Neural cell (in vitro differentiated cells): ENCODE measurements at regions not wholly inside any gene's neighbourhood (a gene's known extent, or its start where the extent isn't known, plus 50 kb on each side); places are given as distances from the start of the nearest gene placed in this dataset.

ENCODE experiments used
- H2AFZ ChIP-seq: fragments of 200-600, 300-800 bp; sonication (generic), shearing (Covaris generic); 2 replicates; pipeline ENCODE4 v1.6.0; 2014; ENCODE audit warnings: low read depth, mild to moderate bottlenecking, antibody characterized with exemption, low read length, moderate library complexity
- H3F3A ChIP-seq: fragments of 200-600 bp; shearing (Covaris generic); 2 replicates; pipeline ENCODE4 v1.6.1; 2016; ENCODE audit warnings: mild to moderate bottlenecking, moderate library complexity, mixed read lengths, antibody characterized with exemption, low read length; ENCODE audit not compliant: insufficient read depth, poor library complexity, severe bottlenecking
- H3K27ac ChIP-seq: fragments of 200-600, 300-800 bp; sonication (generic), shearing (Covaris generic); 2 replicates; pipeline ENCODE4 v1.5.1; 2014; ENCODE audit warnings: mild to moderate bottlenecking, low read length, moderate library complexity
- H3K27me3 ChIP-seq: fragments of 300-800, 200-600 bp; sonication (generic), shearing (Covaris generic); 2 replicates; pipeline ENCODE4 v1.6.0; 2014; ENCODE audit warnings: mild to moderate bottlenecking, low read depth, low read length, moderate library complexity; ENCODE audit not compliant: insufficient read depth
- H3K36me3 ChIP-seq: fragments of 300-800, 200-600 bp; sonication (generic), shearing (Covaris generic); 2 replicates; pipeline ENCODE4 v1.5.1; 2014; ENCODE audit warnings: mild to moderate bottlenecking, antibody characterized with exemption, low read length, moderate library complexity; ENCODE audit not compliant: insufficient read depth
- H3K4me2 ChIP-seq: fragments of 300-800, 200-600 bp; sonication (generic), shearing (Covaris generic); 2 replicates; pipeline ENCODE4 v1.6.0; 2014; ENCODE audit warnings: mild to moderate bottlenecking, low read length
- H3K4me3 ChIP-seq: fragments of 300-800, 200-600 bp; sonication (generic), shearing (Covaris generic); 2 replicates; pipeline ENCODE4 v1.5.1; 2014; ENCODE audit warnings: mild to moderate bottlenecking, low read length, moderate library complexity
- H3K79me2 ChIP-seq: fragments of 200-600 bp; shearing (Covaris generic); replicated peaks from 2 replicates; pipeline ENCODE4 v1.6.0; 2014; ENCODE audit warnings: mild to moderate bottlenecking, low read length, moderate library complexity; ENCODE audit not compliant: insufficient read depth
- H3K9ac ChIP-seq: fragments of 300-800, 200-600 bp; sonication (generic), shearing (Covaris generic); 2 replicates; pipeline ENCODE4 v1.6.1; 2016; ENCODE audit warnings: mild to moderate bottlenecking, low read length, mixed read lengths
- H3K9me2 ChIP-seq: fragments of 200-600 bp; shearing (Covaris generic); 2 replicates; pipeline ENCODE4 v1.6.1; 2016; ENCODE audit warnings: mild to moderate bottlenecking, low read length, mixed read lengths; ENCODE audit not compliant: insufficient read depth
- H3K9me3 ChIP-seq: fragments of 200-600, 300-800 bp; sonication (generic), shearing (Covaris generic); 2 replicates; pipeline ENCODE4 v1.6.1; 2016; ENCODE audit warnings: mild to moderate bottlenecking, mixed run types, low read length, moderate library complexity, mixed read lengths
- H4K20me1 ChIP-seq: fragments of 200-600 bp; shearing (Covaris generic); 2 replicates; pipeline ENCODE4 v1.6.1; 2016; ENCODE audit warnings: mild to moderate bottlenecking, mixed run types; ENCODE audit not compliant: insufficient read depth
- EP300 ChIP-seq: fragments of 450-650 bp; conservative IDR thresholded peaks from 2 replicates; pipeline ENCODE4 v1.6.1; 2014; ENCODE audit warnings: antibody characterized with exemption, mild to moderate bottlenecking, moderate library complexity; ENCODE audit not compliant: poor library complexity, severe bottlenecking
- EZH2 ChIP-seq: fragments of 200-600, 300-800 bp; shearing (Covaris generic), sonication (generic); IDR thresholded peaks from 2 replicates; pipeline ENCODE4 v1.6.1; 2014; ENCODE audit warnings: antibody characterized with exemption, low read length, borderline replicate concordance, mild to moderate bottlenecking; ENCODE audit not compliant: insufficient read depth, poor library complexity, severe bottlenecking
- MXI1 ChIP-seq: fragments of 450-650 bp; conservative IDR thresholded peaks from 2 replicates; pipeline ENCODE4 v1.6.1; 2014; ENCODE audit warnings: antibody characterized with exemption, mild to moderate bottlenecking; ENCODE audit not compliant: poor library complexity, severe bottlenecking
- POLR2AphosphoS5 ChIP-seq: IDR thresholded peaks from 2 replicates; pipeline ENCODE4 v1.6.1; 2012
- RAD21 ChIP-seq: fragments of 450-650 bp; conservative IDR thresholded peaks from 2 replicates; pipeline ENCODE4 v1.6.1; 2014; ENCODE audit warnings: antibody characterized with exemption, mild to moderate bottlenecking, moderate library complexity
- SMC3 ChIP-seq: fragments of 450-650 bp; conservative IDR thresholded peaks from 2 replicates; pipeline ENCODE4 v1.6.1; 2014; ENCODE audit warnings: antibody characterized with exemption, mild to moderate bottlenecking, moderate library complexity; ENCODE audit not compliant: poor library complexity
- TAF1 ChIP-seq: IDR thresholded peaks from 2 replicates; pipeline ENCODE4 v1.6.1; 2012; ENCODE audit warnings: low read depth
- TF ChIP-seq, protein P1 (sequence below): IDR thresholded peaks from 2 replicates; pipeline ENCODE4 v1.6.1; 2012; ENCODE audit warnings: borderline replicate concordance
- TF ChIP-seq, protein P2 (sequence below): fragments of 450-650 bp; IDR thresholded peaks from 2 replicates; pipeline ENCODE4 v1.5.1; 2014; ENCODE audit warnings: antibody characterized with exemption, mild to moderate bottlenecking, moderate library complexity; ENCODE audit not compliant: poor library complexity, severe bottlenecking

DNA sequence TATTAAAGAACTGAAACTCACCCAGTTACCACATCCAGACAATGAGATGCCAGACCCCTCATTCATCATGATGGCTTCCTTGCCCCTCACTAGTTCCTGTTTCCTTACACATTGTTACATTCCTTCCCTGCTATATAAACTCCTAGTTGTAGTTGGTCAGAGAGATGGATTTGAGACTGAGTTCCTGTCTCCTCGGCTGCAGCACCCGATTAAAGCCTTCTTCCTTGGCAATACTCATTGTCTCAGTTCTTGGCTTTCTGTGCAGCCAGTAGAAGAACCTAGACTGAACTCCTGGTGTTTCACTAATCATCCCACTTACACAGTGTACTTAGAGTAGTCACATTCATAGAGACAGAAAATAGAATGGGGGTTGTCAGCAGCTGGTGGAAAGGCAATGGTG is 324.7 kb downstream of the TRIML1 start:
- no peaks in the 10 kb centered on the region for H4K20me1 ChIP-seq
- H3K9ac ChIP-seq: no peak overlapping the region
- no peaks in the 10 kb centered on the region for H3K27me3 ChIP-seq
- no peaks in the 10 kb centered on the region for H3K9me3 ChIP-seq
- no peak overlapping the region for H3K27ac ChIP-seq
- no peak overlapping the region for H2AFZ ChIP-seq
- no peak overlapping the region for H3K4me3 ChIP-seq
- TF ChIP-seq, protein P1, sequence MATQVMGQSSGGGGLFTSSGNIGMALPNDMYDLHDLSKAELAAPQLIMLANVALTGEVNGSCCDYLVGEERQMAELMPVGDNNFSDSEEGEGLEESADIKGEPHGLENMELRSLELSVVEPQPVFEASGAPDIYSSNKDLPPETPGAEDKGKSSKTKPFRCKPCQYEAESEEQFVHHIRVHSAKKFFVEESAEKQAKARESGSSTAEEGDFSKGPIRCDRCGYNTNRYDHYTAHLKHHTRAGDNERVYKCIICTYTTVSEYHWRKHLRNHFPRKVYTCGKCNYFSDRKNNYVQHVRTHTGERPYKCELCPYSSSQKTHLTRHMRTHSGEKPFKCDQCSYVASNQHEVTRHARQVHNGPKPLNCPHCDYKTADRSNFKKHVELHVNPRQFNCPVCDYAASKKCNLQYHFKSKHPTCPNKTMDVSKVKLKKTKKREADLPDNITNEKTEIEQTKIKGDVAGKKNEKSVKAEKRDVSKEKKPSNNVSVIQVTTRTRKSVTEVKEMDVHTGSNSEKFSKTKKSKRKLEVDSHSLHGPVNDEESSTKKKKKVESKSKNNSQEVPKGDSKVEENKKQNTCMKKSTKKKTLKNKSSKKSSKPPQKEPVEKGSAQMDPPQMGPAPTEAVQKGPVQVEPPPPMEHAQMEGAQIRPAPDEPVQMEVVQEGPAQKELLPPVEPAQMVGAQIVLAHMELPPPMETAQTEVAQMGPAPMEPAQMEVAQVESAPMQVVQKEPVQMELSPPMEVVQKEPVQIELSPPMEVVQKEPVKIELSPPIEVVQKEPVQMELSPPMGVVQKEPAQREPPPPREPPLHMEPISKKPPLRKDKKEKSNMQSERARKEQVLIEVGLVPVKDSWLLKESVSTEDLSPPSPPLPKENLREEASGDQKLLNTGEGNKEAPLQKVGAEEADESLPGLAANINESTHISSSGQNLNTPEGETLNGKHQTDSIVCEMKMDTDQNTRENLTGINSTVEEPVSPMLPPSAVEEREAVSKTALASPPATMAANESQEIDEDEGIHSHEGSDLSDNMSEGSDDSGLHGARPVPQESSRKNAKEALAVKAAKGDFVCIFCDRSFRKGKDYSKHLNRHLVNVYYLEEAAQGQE: no peak
- TF ChIP-seq MXI1 (no peak), SMC3 (no peak), TAF1 (no peak), RAD21 (no peak)
- TF ChIP-seq, protein P2, sequence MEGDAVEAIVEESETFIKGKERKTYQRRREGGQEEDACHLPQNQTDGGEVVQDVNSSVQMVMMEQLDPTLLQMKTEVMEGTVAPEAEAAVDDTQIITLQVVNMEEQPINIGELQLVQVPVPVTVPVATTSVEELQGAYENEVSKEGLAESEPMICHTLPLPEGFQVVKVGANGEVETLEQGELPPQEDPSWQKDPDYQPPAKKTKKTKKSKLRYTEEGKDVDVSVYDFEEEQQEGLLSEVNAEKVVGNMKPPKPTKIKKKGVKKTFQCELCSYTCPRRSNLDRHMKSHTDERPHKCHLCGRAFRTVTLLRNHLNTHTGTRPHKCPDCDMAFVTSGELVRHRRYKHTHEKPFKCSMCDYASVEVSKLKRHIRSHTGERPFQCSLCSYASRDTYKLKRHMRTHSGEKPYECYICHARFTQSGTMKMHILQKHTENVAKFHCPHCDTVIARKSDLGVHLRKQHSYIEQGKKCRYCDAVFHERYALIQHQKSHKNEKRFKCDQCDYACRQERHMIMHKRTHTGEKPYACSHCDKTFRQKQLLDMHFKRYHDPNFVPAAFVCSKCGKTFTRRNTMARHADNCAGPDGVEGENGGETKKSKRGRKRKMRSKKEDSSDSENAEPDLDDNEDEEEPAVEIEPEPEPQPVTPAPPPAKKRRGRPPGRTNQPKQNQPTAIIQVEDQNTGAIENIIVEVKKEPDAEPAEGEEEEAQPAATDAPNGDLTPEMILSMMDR: no peak
- H3K4me2 ChIP-seq: no peak overlapping the region
- no peaks in the 10 kb centered on the region for H3K36me3 ChIP-seq
- no peaks in the 10 kb centered on the region for H3F3A ChIP-seq
- H3K9me2 ChIP-seq: no peaks in the 10 kb centered on the region
- no peaks in the 10 kb centered on the region for H3K79me2 ChIP-seq

DNA sequence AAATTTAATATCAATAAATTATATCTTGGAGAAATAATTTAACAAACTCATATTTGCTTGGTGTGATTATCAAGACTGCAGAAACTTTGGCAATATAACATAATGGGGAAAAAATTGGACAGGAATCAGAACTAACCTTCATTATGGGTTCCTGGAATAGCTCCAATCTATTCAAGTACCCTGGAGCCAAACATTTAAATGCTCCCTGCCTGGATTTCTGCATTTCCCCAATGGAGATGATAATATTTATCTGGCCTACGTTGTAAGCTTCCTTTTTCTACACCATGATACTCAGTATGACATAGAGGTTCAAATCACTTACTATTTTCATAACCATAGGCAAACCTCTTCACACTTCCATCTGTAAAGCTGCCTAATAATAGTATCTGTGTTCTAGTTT is 326.8 kb downstream of the TRIML1 start:
- no peak overlapping the region for H3K4me3 ChIP-seq
- H3K79me2 ChIP-seq: no peaks in the 10 kb centered on the region
- no peak overlapping the region for H3K4me2 ChIP-seq
- H3K27ac ChIP-seq: no peak overlapping the region
- no peaks in the 10 kb centered on the region for H3K27me3 ChIP-seq
- no peaks in the 10 kb centered on the region for H3K36me3 ChIP-seq
- no peaks in the 10 kb centered on the region for H3F3A ChIP-seq
- no peak overlapping the region for H2AFZ ChIP-seq
- no peak for TF ChIP-seq RAD21
- TF ChIP-seq, protein P2: no peak
- TF ChIP-seq POLR2AphosphoS5: no peak
- no peak for TF ChIP-seq SMC3
- TF ChIP-seq EZH2: no peak
- no peak for TF ChIP-seq EP300
- TF ChIP-seq MXI1: no peak
- TF ChIP-seq, protein P1: no peak
- TF ChIP-seq TAF1: no peak
- no peaks in the 10 kb centered on the region for H3K9me3 ChIP-seq
- no peak overlapping the region for H3K9ac ChIP-seq
- no peaks in the 10 kb centered on the region for H3K9me2 ChIP-seq
- H4K20me1 ChIP-seq: no peaks in the 10 kb centered on the region
